Heart right ventricle (tissue), 16 donors: ENCODE measurements at regions not wholly inside any gene's neighbourhood (a gene's known extent, or its start where the extent isn't known, plus 50 kb on each side); places are given as distances from the start of the nearest gene placed in this dataset.

Source experiments
- ATAC-seq, 8 donors: fragments of 200-7000 bp; cut with Tn5 transposase; one replicate each; pipeline ENCODE4 v1.9.1; 2020; ENCODE audit warnings: mild to moderate bottlenecking in 8 of 8, moderate library complexity in 8 of 8, moderate number of reproducible peaks in 1 of 8
- DNase-seq, 2 donors: peaks; one replicate each; pipeline ENCODE4 v3.0.0-alpha.2; 2020
- H3K27ac ChIP-seq, 10 donors: fragments of 200-600 bp; sonication (generic) in 2 of 10; one replicate each; pipeline versions ENCODE4 v1.5.0 to v1.8.0; 2020 to 2022; ENCODE audit warnings: mild to moderate bottlenecking in 3 of 10
- H3K27me3 ChIP-seq, 7 donors: fragments of 200-600 bp; one replicate each; pipeline ENCODE4 v1.8.0; 2021 to 2022; ENCODE audit warnings: mild to moderate bottlenecking in 2 of 7
- H3K36me3 ChIP-seq, 9 donors: fragments of 200-600 bp; sonication (generic) in 1 of 9; one replicate each; pipeline versions ENCODE4 v1.5.0 to v1.8.0; 2020 to 2022; ENCODE audit warnings: mild to moderate bottlenecking in 2 of 9
- H3K4me1 ChIP-seq, 9 donors: fragments of 200-600 bp; sonication (generic) in 1 of 9; one replicate each; pipeline versions ENCODE4 v1.5.0 to v1.8.0; 2020 to 2022; ENCODE audit warnings: mild to moderate bottlenecking in 4 of 9
- H3K4me3 ChIP-seq, 10 donors: fragments of 200-600 bp; sonication (generic) in 2 of 10; one replicate each; pipeline versions ENCODE4 v1.5.0 to v1.8.0; 2020 to 2022; ENCODE audit warnings: mild to moderate bottlenecking in 7 of 10, moderate library complexity in 2 of 10
- H3K9me3 ChIP-seq, 11 donors: fragments of 200-600 bp in 10 of 11; sonication (generic) in 2 of 11; one replicate each; pipeline versions ENCODE4 v1.5.0 to v1.8.0; 2013 to 2022; ENCODE audit warnings: mild to moderate bottlenecking in 2 of 11, control low read depth in 1 of 11, moderate library complexity in 1 of 11
- WGBS, 2 donors: extraction: QIAGEN DNeasy Blood & Tissue Kit; methylation state at CpG; one replicate each; pipeline ENCODE4 v1.1.7; 2013; ENCODE audit warnings: inconsistent platforms in 1 of 2; 5-methylcytosine and 5-hydroxymethylcytosine counted together
- intact Hi-C, 10 donors: fragments of 100-400 bp; cut with DNase I; formaldehyde crosslinking; loops; one replicate each; pipeline versions ENCODE4 v1.11.1 to v1.14.2; 2022
- TF ChIP-seq, protein P1 (sequence below), 9 donors: fragments of 200-600 bp; sonication (generic) in 2 of 9; IDR thresholded peaks; one replicate each; pipeline versions ENCODE4 v1.5.0 to v1.8.0; 2021 to 2022; ENCODE audit warnings: antibody characterized with exemption in 9 of 9, mild to moderate bottlenecking in 5 of 9, moderate library complexity in 1 of 9
- donor health status: Arrhythmogenic right ventricular cardiomyopathy.
- donor health status: ischemic (EF 13 %, LVEDD 7.1; RV severe dilation, severe dysfunction).
- donor health status: healthy with polysubstance abuse.
- donor health status: DM: no; HTN: yes; CAD: no.
- donor health status: DM: no; HTN: no; CAD: no.
- donor health status: ischemic (EF 25% LVEDD 6.9; RV normal size, moderate dysfunction).
- donor health status: ischemic (EF 25% LVEDD 5.7; RV mildly dilated, moderate dysfunction).
- donor health status: healthy.
- donor health status: DM: yes; HTN: yes; CAD: no.
- donor health status: Ischemic cardiomyopathy.
- donor health status: ischemic (EF 35%, LVEDD 5.7; RV mildly dilated, moderate dysfunction).
- donor health status: nonischemic (EF 11% LVEDD 7.7; RV severe dilation, severe dysfunction).
- donor health status: DM: yes; HTN: yes; CAD: no.
- donor health status: PGD.
- donor health status: ischemic (EF 29% LVEDD 5.4; RV normal size, mild dysfunction).
- donor health status: nonischemic (EF 23%, LVEDD 6.1; RV moderate dilation, normal function).

DNA sequence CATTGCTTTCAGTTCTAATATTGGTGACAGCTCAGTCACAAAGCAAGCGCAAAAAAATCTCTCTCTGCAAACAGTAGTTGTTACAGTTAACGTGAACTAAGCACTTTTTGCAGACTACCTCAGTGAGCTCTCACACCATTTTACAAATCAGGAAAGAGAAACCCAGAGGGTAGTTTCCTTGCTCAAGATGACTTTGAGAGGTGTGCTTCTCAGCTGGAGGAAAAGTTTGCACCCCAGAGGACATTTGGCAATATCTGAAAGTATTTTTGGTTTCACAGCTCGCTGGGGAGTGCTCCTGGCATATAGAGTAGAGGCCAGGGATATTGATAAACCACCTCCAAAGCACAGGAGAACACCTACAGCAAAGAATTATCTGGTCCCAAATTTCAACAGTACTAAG lies 741.1 kb upstream of the EEF2KMT start:
- no peak overlapping the region for H3K27ac ChIP-seq

DNA sequence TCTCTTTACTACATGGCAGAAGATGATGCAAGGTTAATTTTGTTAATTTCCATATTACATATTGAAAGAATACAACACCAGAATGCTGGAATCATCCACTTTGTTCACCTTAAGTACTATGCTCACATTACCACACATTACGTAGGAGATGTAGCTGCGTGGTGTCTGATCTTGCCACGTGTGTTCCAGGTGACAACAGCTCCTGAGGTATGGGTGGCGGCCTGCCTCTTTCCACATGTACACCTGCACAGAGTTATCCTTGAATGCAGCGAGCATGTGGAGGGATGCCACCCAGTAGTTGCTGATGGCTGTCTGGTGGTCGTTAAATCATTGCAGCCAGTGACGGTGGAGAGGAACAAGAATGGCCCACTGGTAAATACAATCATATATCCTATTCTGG lies 740.5 kb upstream of the EEF2KMT start:
- Histone ChIP-seq H3K36me3 (no peaks in the 10 kb centered on the region), H3K4me3 (no peak overlapping the region), H3K9me3 (peaks cover 0 to 5% (median 0%) of the 10 kb centered on the region in 11 donors), H3K4me1 (no peaks in the 10 kb centered on the region), H3K27ac (no peak overlapping the region), H3K27me3 (no peaks in the 10 kb centered on the region)
- no peak for DNase-seq
- 82 to 83% methylated on average over 7 of the region's 7 CpGs for whole genome bisulfite sequencing, 2 donors
- intact Hi-C loops, result no loop called here
- TF ChIP-seq, protein P1, sequence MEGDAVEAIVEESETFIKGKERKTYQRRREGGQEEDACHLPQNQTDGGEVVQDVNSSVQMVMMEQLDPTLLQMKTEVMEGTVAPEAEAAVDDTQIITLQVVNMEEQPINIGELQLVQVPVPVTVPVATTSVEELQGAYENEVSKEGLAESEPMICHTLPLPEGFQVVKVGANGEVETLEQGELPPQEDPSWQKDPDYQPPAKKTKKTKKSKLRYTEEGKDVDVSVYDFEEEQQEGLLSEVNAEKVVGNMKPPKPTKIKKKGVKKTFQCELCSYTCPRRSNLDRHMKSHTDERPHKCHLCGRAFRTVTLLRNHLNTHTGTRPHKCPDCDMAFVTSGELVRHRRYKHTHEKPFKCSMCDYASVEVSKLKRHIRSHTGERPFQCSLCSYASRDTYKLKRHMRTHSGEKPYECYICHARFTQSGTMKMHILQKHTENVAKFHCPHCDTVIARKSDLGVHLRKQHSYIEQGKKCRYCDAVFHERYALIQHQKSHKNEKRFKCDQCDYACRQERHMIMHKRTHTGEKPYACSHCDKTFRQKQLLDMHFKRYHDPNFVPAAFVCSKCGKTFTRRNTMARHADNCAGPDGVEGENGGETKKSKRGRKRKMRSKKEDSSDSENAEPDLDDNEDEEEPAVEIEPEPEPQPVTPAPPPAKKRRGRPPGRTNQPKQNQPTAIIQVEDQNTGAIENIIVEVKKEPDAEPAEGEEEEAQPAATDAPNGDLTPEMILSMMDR (IDR thresholded peaks at IDR 0.05), result no peak
- no peak for ATAC-seq

More for the DNA sequence above, 741.1 kb upstream of the EEF2KMT start:
- Histone ChIP-seq H3K4me3 (no peak overlapping the region), H3K27me3 (no peaks in the 10 kb centered on the region), H3K36me3 (no peaks in the 10 kb centered on the region), H3K9me3 (peaks cover 0 to 5% (median 0%) of the 10 kb centered on the region in 11 donors), H3K4me1 (no peaks in the 10 kb centered on the region)
- DNase-seq (no peak), ATAC-seq (no peak)
- intact Hi-C loops, result no loop called here
- 62 to 67% methylated on average over 3 of the region's 3 CpGs for WGBS, 2 donors
- TF ChIP-seq, protein P1 (IDR thresholded peaks at IDR 0.05), result no peak

DNA sequence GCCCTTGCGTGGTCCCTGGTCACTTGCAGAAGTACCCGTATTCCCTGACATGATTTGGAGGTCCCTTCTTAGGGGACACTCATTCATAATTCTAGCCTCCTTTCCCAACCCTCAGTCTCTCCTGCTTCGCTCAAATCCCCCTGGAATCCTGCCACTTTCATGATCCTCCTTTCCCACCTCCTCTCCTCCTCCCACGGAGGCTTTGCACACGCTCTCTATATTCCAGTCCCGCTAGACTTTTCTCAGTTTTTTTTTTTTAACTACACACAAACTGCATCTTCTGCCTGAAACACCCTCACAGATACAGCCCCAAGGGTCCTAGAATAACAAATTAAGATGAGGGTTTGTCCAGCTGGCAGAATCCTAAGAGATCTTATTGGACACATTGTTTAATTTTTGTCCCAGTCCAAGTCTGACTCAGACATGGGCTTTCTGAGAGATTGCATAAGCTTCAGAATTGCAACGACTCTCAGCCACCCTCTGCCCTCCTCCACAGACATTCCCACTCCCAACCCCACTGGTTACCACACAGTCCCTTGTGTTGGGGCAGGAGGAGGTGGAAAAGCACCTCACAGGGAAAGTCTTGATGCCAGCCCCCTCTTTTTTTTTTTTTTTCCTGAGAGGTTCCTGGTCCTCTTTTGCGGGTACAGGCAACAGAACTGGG lies 739.5 kb upstream of the EEF2KMT start:
- no peaks in the 10 kb centered on the region for H3K27me3 ChIP-seq
- TF ChIP-seq, protein P1 (IDR thresholded peaks at IDR 0.05), result no peak
- no peak overlapping the region for H3K4me3 ChIP-seq
- WGBS, 2 donors, result 70 to 73% methylated on average over 8 of the region's 8 CpGs
- H3K36me3 ChIP-seq, result no peaks in the 10 kb centered on the region
- intact Hi-C loops, result no loop called here
- ATAC-seq (no peak), DNase-seq (no peak)
- H3K4me1 ChIP-seq, result no peaks in the 10 kb centered on the region
- no peak overlapping the region for H3K27ac ChIP-seq
- peaks cover 0 to 5% (median 0%) of the 10 kb centered on the region in 11 donors for H3K9me3 ChIP-seq

DNA sequence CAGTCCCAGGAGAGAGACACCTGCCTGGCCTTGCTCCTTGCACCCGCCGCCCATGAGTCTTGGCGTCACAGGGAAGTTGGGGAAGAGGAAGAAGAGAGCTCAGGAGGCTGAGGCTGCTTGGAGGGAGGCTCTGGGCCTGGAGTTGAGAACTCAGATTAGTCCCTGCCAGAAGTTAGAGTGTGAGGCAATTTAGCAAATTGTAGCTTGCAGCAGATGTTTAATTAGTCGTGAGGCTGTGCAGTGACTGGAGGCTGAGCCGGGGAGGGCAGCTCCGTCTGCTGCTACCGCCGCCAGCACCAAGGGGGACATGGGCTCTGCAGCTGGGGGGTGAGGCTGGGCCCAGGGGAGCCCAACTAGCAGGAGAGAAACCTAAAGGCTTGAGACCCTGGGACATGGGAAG lies 738.3 kb upstream of the EEF2KMT start:
- no peaks in the 10 kb centered on the region for H3K27me3 ChIP-seq
- H3K36me3 ChIP-seq, result no peaks in the 10 kb centered on the region
- DNase-seq, result no peak
- H3K4me3 ChIP-seq, result no peak overlapping the region
- TF ChIP-seq, protein P1 (IDR thresholded peaks at IDR 0.05), result no peak
- intact Hi-C loops, result no loop called here
- H3K4me1 ChIP-seq, result no peaks in the 10 kb centered on the region
- ATAC-seq, result no peak
- 84 to 85% methylated on average over 8 of the region's 8 CpGs for WGBS, 2 donors
- no peak overlapping the region for H3K27ac ChIP-seq
- peaks cover 0 to 5% (median 0%) of the 10 kb centered on the region in 11 donors for H3K9me3 ChIP-seq
